WTC11 (cell line): ENCODE measurements at regions not wholly inside any gene's neighbourhood (a gene's known extent, or its start where the extent isn't known, plus 50 kb on each side); places are given as distances from the start of the nearest gene placed in this dataset.

ENCODE experiments used
- ATAC-seq: fragments of 200-7000 bp; cut with Tn5 transposase; 2 replicates; pipeline ENCODE4 v1.10.0; 2021; ENCODE audit warnings: mild to moderate bottlenecking, moderate library complexity
- CTCF ChIA-PET: fragments of 300-600 bp; sonication (Branson Sonifier 250); formaldehyde crosslinking; loops from one replicate; lab custom pipeline; 2021; ENCODE audit warnings: antibody characterized with exemption; lab: Charles Lee
- POLR2A ChIA-PET: fragments of 350-600 bp; sonication (Branson Sonifier 250); formaldehyde crosslinking; loops from one replicate; lab custom pipeline; 2021; ENCODE audit warnings: antibody characterized with exemption; lab: Charles Lee
- DNase-seq: peaks from one replicate; pipeline ENCODE4 v3.0.0; 2021; ENCODE audit warnings: low spot score
- H3K27ac Mint-ChIP-seq: 2 replicates; pipeline ENCODE4 v1.8.0; 2021; ENCODE audit warnings: mixed read lengths
- H3K27me3 Mint-ChIP-seq: 2 replicates; pipeline ENCODE4 v1.8.0; 2021; ENCODE audit warnings: low read depth, mild to moderate bottlenecking, moderate library complexity, mixed read lengths
- H3K36me3 Mint-ChIP-seq: 2 replicates; pipeline ENCODE4 v1.8.0; 2021; ENCODE audit warnings: mixed read lengths
- H3K4me1 Mint-ChIP-seq: 2 replicates; pipeline ENCODE4 v1.8.0; 2022; ENCODE audit warnings: mixed read lengths
- H3K4me3 Mint-ChIP-seq: 2 replicates; pipeline ENCODE4 v1.8.0; 2021; ENCODE audit warnings: mild to moderate bottlenecking, moderate library complexity, mixed read lengths
- H3K9me3 Mint-ChIP-seq: 2 replicates; pipeline ENCODE4 v1.8.0; 2021; ENCODE audit warnings: mixed read lengths
- ARID4B ChIP-seq: sonication (generic); formaldehyde crosslinking; IDR thresholded peaks from 2 replicates; pipeline ENCODE4 v1.8.0; 2023; ENCODE audit warnings: missing genetic modification reagents, mild to moderate bottlenecking, borderline replicate concordance
- ATF1 ChIP-seq: sonication (generic); formaldehyde crosslinking; IDR thresholded peaks from 2 replicates; pipeline ENCODE4 v1.8.1; 2023; ENCODE audit warnings: mild to moderate bottlenecking, moderate library complexity, missing genetic modification reagents
- ATF2 ChIP-seq: sonication (generic); formaldehyde crosslinking; IDR thresholded peaks from 2 replicates; pipeline ENCODE4 v1.8.1; 2022; ENCODE audit warnings: low read depth, missing genetic modification reagents, borderline replicate concordance
- ATF3 ChIP-seq: sonication (generic); formaldehyde crosslinking; conservative IDR thresholded peaks from 2 replicates; pipeline ENCODE4 v1.8.1; 2022; ENCODE audit warnings: mild to moderate bottlenecking, missing genetic modification reagents
- E2F1 ChIP-seq: sonication (generic); formaldehyde crosslinking; IDR thresholded peaks from 2 replicates; pipeline ENCODE4 v1.8.0; 2022; ENCODE audit warnings: mild to moderate bottlenecking, missing genetic modification reagents
- ERG ChIP-seq: fragments of 250-450 bp; sonication (Bioruptor Pico); IDR thresholded peaks from 2 replicates; pipeline ENCODE4 v1.8.0; 2021; ENCODE audit warnings: mild to moderate bottlenecking
- ETV6 ChIP-seq: sonication (generic); formaldehyde crosslinking; IDR thresholded peaks from 2 replicates; pipeline ENCODE4 v1.8.1; 2022; ENCODE audit warnings: mild to moderate bottlenecking, missing genetic modification reagents
- FOXK1 ChIP-seq: sonication (generic); formaldehyde crosslinking; IDR thresholded peaks from 2 replicates; pipeline ENCODE4 v1.8.0; 2022; ENCODE audit warnings: mild to moderate bottlenecking, moderate library complexity, missing genetic modification reagents
- IRF2 ChIP-seq: sonication (generic); formaldehyde crosslinking; IDR thresholded peaks from 2 replicates; pipeline ENCODE4 v1.8.0; 2022; ENCODE audit warnings: low read depth, missing genetic modification reagents, borderline replicate concordance
- MYBL2 ChIP-seq: sonication (generic); formaldehyde crosslinking; IDR thresholded peaks from 2 replicates; pipeline ENCODE4 v1.8.1; 2023; ENCODE audit warnings: mild to moderate bottlenecking, moderate library complexity, missing genetic modification reagents
- NFE2L1 ChIP-seq: sonication (generic); formaldehyde crosslinking; IDR thresholded peaks from 2 replicates; pipeline ENCODE4 v1.8.1; 2023; ENCODE audit warnings: missing genetic modification reagents
- PRDM15 ChIP-seq: sonication (generic); formaldehyde crosslinking; IDR thresholded peaks from 2 replicates; pipeline ENCODE4 v1.8.0; 2022; ENCODE audit warnings: missing genetic modification reagents
- SMAD3 ChIP-seq: sonication (generic); formaldehyde crosslinking; IDR thresholded peaks from 2 replicates; pipeline ENCODE4 v1.8.0; 2022; ENCODE audit warnings: missing genetic modification reagents, mild to moderate bottlenecking, borderline replicate concordance
- SMAD4 ChIP-seq: sonication (generic); formaldehyde crosslinking; IDR thresholded peaks from 2 replicates; pipeline ENCODE4 v1.8.0; 2022; ENCODE audit warnings: mild to moderate bottlenecking, missing genetic modification reagents
- TCF7 ChIP-seq: sonication (generic); formaldehyde crosslinking; IDR thresholded peaks from 2 replicates; pipeline ENCODE4 v1.8.0; 2022; ENCODE audit warnings: mild to moderate bottlenecking, low read depth, missing genetic modification reagents, moderate library complexity
- TEAD1 ChIP-seq: sonication (generic); formaldehyde crosslinking; IDR thresholded peaks from 2 replicates; pipeline ENCODE4 v1.8.0; 2022; ENCODE audit warnings: mild to moderate bottlenecking, missing genetic modification reagents
- TEAD4 ChIP-seq: sonication (generic); formaldehyde crosslinking; IDR thresholded peaks from 2 replicates; pipeline ENCODE4 v1.8.0; 2022; ENCODE audit warnings: mild to moderate bottlenecking, missing genetic modification reagents
- USF2 ChIP-seq: sonication (generic); formaldehyde crosslinking; IDR thresholded peaks from 2 replicates; pipeline ENCODE4 v1.8.1; 2023; ENCODE audit warnings: mild to moderate bottlenecking, missing genetic modification reagents, moderate library complexity
- ZNF138 ChIP-seq: sonication (generic); formaldehyde crosslinking; conservative IDR thresholded peaks from 2 replicates; pipeline ENCODE4 v1.8.1; 2022; ENCODE audit warnings: mild to moderate bottlenecking, moderate library complexity, missing genetic modification reagents

GRCh38 chr7:52825611-52826010, 209.8 kb upstream of the POM121L12 start:
- H3K36me3 Mint-ChIP-seq: peaks cover 25% of the 10 kb centered on the region
- TF ChIP-seq MYBL2 (CRISPR knock-in tag) (no peak), ZNF138 (no peak), ETV6 (CRISPR knock-in tag) (no peak), PRDM15 (CRISPR knock-in tag) (no peak), SMAD4 (CRISPR knock-in tag) (no peak), E2F1 (CRISPR knock-in tag) (no peak), TEAD4 (no peak), TEAD1 (CRISPR knock-in tag) (no peak)
- DNase-seq: no peak
- H3K4me1 Mint-ChIP-seq: no peaks in the 10 kb centered on the region
- POLR2A ChIA-PET: no interaction called here
- no peak overlapping the region for H3K4me3 Mint-ChIP-seq
- H3K9me3 Mint-ChIP-seq: peaks cover 50% of the 10 kb centered on the region
- ATAC-seq: no peak
- CTCF ChIA-PET: no interaction called here
- H3K27me3 Mint-ChIP-seq: no peaks in the 10 kb centered on the region; the same call in 1 of the 2 replicates
- no peak overlapping the region for H3K27ac Mint-ChIP-seq

GRCh38 chr7:52811537-52811936, 223.9 kb upstream of the POM121L12 start:
- Mint-ChIP-seq H3K4me1 (no peaks in the 10 kb centered on the region), H3K36me3 (no peaks in the 10 kb centered on the region), H3K27ac (no peak overlapping the region), H3K27me3 (no peaks in the 10 kb centered on the region), H3K9me3 (peaks cover 26% of the 10 kb centered on the region), H3K4me3 (no peak overlapping the region)
- CTCF ChIA-PET: no interaction called here
- POLR2A ChIA-PET: no interaction called here
- ATAC-seq: no peak
- DNase-seq: no peak
- TF ChIP-seq NFE2L1 (CRISPR knock-in tag) (no peak), IRF2 (CRISPR knock-in tag) (no peak), FOXK1 (CRISPR knock-in tag) (no peak), SMAD3 (CRISPR knock-in tag) (no peak), ATF1 (CRISPR knock-in tag) (no peak), ERG (no peak), ATF3 (CRISPR knock-in tag) (no peak), TEAD4 (no peak), TCF7 (CRISPR knock-in tag) (no peak), ATF2 (CRISPR knock-in tag) (no peak), USF2 (no peak), ARID4B (no peak)
